GM12878 (cell line): ENCODE measurements at regions not wholly inside any gene's neighbourhood (a gene's known extent, or its start where the extent isn't known, plus 50 kb on each side); places are given as distances from the start of the nearest gene placed in this dataset.

Experiments used
- ATAC-seq: fragments of 200-7000 bp; cut with Tn5 transposase; 3 replicates; pipeline ENCODE4 v1.9.1; 2020; ENCODE audit warnings: mild to moderate bottlenecking, moderate library complexity
- BruUV-seq: library from RNA; stranded (reverse); fragments of 400-500 nt; replicated peaks from 2 replicates; lab custom pipeline; 2021; lab: Mats Ljungman, UMichigan
- CTCF ChIA-PET: fragments of 300-600 bp; sonication (Branson Sonifier 250); formaldehyde crosslinking; extraction: SDS; loops from one replicate; lab custom pipeline; 2021; ENCODE audit warnings: inconsistent platforms; lab: Yijun Ruan, JAX
- POLR2A ChIA-PET: fragments of 350-600 bp; formaldehyde crosslinking; extraction: SDS; loops from one replicate; lab custom pipeline; 2021; ENCODE audit warnings: inconsistent platforms; lab: Charles Lee
- RAD21 ChIA-PET: fragments of 300-600 bp; sonication (Branson Sonifier 250); formaldehyde crosslinking; loops from one replicate; lab custom pipeline; 2023; ENCODE audit warnings: antibody characterized with exemption; ENCODE audit not compliant: unreplicated experiment; lab: Charles Lee
- SMC1A ChIA-PET: fragments of 300-600 bp; sonication (Branson Sonifier 250); formaldehyde crosslinking; loops from one replicate; lab custom pipeline; 2023; ENCODE audit not compliant: unreplicated experiment, uncharacterized antibody; lab: Charles Lee
- DNase-seq: peaks from one replicate; pipeline ENCODE4 v3.0.0-alpha.2; 2011; ENCODE audit warnings: low read depth, low spot score
- FAIRE-seq: peaks from 3 replicates; lab custom pipeline; 2011; peaks lifted over from hg19 to GRCh38; lab: Jason Lieb, UNC
- H2AFZ ChIP-seq: 2 replicates; pipeline ENCODE4 v1.6.0; 2011; ENCODE audit warnings: low read depth, low read length, control low read depth; ENCODE audit not compliant: control insufficient read depth
- H3K27ac ChIP-seq: 2 replicates; pipeline ENCODE4 v1.5.1; 2011; ENCODE audit warnings: control low read depth; ENCODE audit not compliant: control insufficient read depth, insufficient read depth
- H3K27me3 ChIP-seq, 2 experiments: replicated peaks in 1 of 2; 2 replicates each; pipeline versions ENCODE4 v1.6.0 to v1.6.1; 2011; ENCODE audit warnings: low read length in 1 of 2; ENCODE audit not compliant: control insufficient read depth in 2 of 2, insufficient read depth in 2 of 2
- H3K36me3 ChIP-seq, 2 experiments: 2 replicates each; pipeline ENCODE4 v1.5.1; 2011; ENCODE audit warnings: low read length in 1 of 2; ENCODE audit not compliant: control insufficient read depth in 2 of 2, insufficient read depth in 2 of 2
- H3K4me1 ChIP-seq: 2 replicates; pipeline ENCODE4 v1.6.1; 2011; ENCODE audit warnings: mild to moderate bottlenecking, low read length, moderate library complexity, mixed read lengths; ENCODE audit not compliant: control insufficient read depth, insufficient read depth
- H3K4me2 ChIP-seq: 2 replicates; pipeline ENCODE4 v1.6.0; 2011; ENCODE audit warnings: control low read depth; ENCODE audit not compliant: control insufficient read depth, insufficient read depth
- H3K4me3 ChIP-seq: fragments of 200-600 bp; sonication (generic); 2 replicates; pipeline ENCODE4 v1.5.1; 2016
- H3K79me2 ChIP-seq: 2 replicates; pipeline ENCODE4 v1.6.0; 2011; ENCODE audit warnings: low read length; ENCODE audit not compliant: control insufficient read depth, insufficient read depth
- H3K9ac ChIP-seq: 2 replicates; pipeline ENCODE4 v1.8.0; 2011; ENCODE audit warnings: low read length, control low read depth, mixed read lengths; ENCODE audit not compliant: control insufficient read depth, insufficient read depth
- H3K9me3 ChIP-seq: replicated peaks from 3 replicates; pipeline ENCODE4 v1.5.1; 2011; ENCODE audit warnings: mild to moderate bottlenecking, low read length; ENCODE audit not compliant: control insufficient read depth, insufficient read depth
- H4K20me1 ChIP-seq: 2 replicates; pipeline ENCODE4 v1.6.0; 2011; ENCODE audit not compliant: control insufficient read depth, insufficient read depth
- EED ChIP-seq: sonication (generic); IDR thresholded peaks from 2 replicates; pipeline ENCODE4 v1.6.1; 2016; ENCODE audit warnings: antibody characterized with exemption, low read depth
- FOXK2 ChIP-seq: fragments of 450-650 bp; IDR thresholded peaks from 2 replicates; pipeline ENCODE4 v1.6.1; 2017; ENCODE audit warnings: mild to moderate bottlenecking, moderate library complexity
- IRF3 ChIP-seq: fragments of 450-650 bp; IDR thresholded peaks from 2 replicates; pipeline ENCODE4 v1.6.1; 2014; ENCODE audit warnings: mild to moderate bottlenecking
- MYB ChIP-seq: fragments of 150-350 bp; IDR thresholded peaks from 2 replicates; pipeline ENCODE4 v1.6.1; 2014; ENCODE audit warnings: mild to moderate bottlenecking, low read depth, low read length, borderline replicate concordance
- NBN ChIP-seq: fragments of 450-650 bp; IDR thresholded peaks from 2 replicates; pipeline ENCODE4 v1.6.1; 2016
- NFIC ChIP-seq: IDR thresholded peaks from 2 replicates; pipeline ENCODE4 v1.6.1; 2012; ENCODE audit warnings: low read depth, mild to moderate bottlenecking, inconsistent platforms, low read length, moderate library complexity
- NRF1 ChIP-seq: conservative IDR thresholded peaks from 2 replicates; pipeline ENCODE4 v1.6.1; 2011; ENCODE audit warnings: mild to moderate bottlenecking, low read depth, low read length, improper control_type of control experiment
- PAX8 ChIP-seq: fragments of 450-650 bp; IDR thresholded peaks from 2 replicates; pipeline ENCODE4 v1.6.1; 2017; ENCODE audit warnings: mild to moderate bottlenecking, moderate library complexity
- PML ChIP-seq: IDR thresholded peaks from 2 replicates; pipeline ENCODE4 v1.6.1; 2012; ENCODE audit warnings: low read length, inconsistent platforms
- POLR2AphosphoS2 ChIP-seq: IDR thresholded peaks from 2 replicates; pipeline ENCODE4 v1.6.1; 2011; ENCODE audit warnings: low read depth, mild to moderate bottlenecking, low read length, improper control_type of control experiment, moderate library complexity
- RB1 ChIP-seq: fragments of 450-650 bp; formaldehyde crosslinking; IDR thresholded peaks from 2 replicates; pipeline ENCODE4 v1.6.1; 2017; ENCODE audit warnings: mild to moderate bottlenecking, borderline replicate concordance
- RFX5 ChIP-seq: IDR thresholded peaks from 2 replicates; pipeline ENCODE4 v1.6.1; 2011; ENCODE audit warnings: low read depth, low read length, improper control_type of control experiment
- STAT1 ChIP-seq: fragments of 450-650 bp; conservative IDR thresholded peaks from 2 replicates; pipeline ENCODE4 v1.6.1; 2014; ENCODE audit warnings: antibody characterized with exemption, mild to moderate bottlenecking
- YY1 ChIP-seq: IDR thresholded peaks from 2 replicates; pipeline ENCODE4 v1.6.1; 2011; ENCODE audit warnings: low read depth, mild to moderate bottlenecking, low read length
- ZNF207 ChIP-seq: fragments of 450-650 bp; IDR thresholded peaks from 2 replicates; pipeline ENCODE4 v1.6.1; 2014; ENCODE audit warnings: antibody characterized with exemption, mild to moderate bottlenecking, borderline replicate concordance
- ZZZ3 ChIP-seq: IDR thresholded peaks from 2 replicates; pipeline ENCODE4 v1.6.1; 2011; ENCODE audit warnings: low read depth; ENCODE audit not compliant: control insufficient read depth, insufficient read length
- WGBS: methylation state at CpG from one replicate; pipeline ENCODE4 v1.1.6; 2016; ENCODE audit warnings: low lambda C conversion rate; ENCODE audit not compliant: insufficient replicate concordance, insufficient coverage; ENCODE audit errors: missing lambda C conversion rate; 5-methylcytosine and 5-hydroxymethylcytosine counted together
- in situ Hi-C: fragments of 300-500 bp; cut with MboI; formaldehyde crosslinking; loops from 9 replicates; pipeline ENCODE4 v1.14.3; 2018; ENCODE audit warnings: mixed read lengths
- intact Hi-C: fragments of 100-400 bp; cut with micrococcal nuclease; formaldehyde crosslinking; loops from one replicate; pipeline ENCODE4 v1.14.2; 2022; ENCODE audit not compliant: unreplicated experiment
- TF ChIP-seq, protein P1 (sequence below): fragments of 450-650 bp; formaldehyde crosslinking; IDR thresholded peaks from 2 replicates; pipeline ENCODE4 v1.5.0; 2022; ENCODE audit warnings: mild to moderate bottlenecking, missing genetic modification characterization

- intact Hi-C loops (no loop called here), in situ Hi-C loops (no loop called here)
- no peak for TF ChIP-seq ZNF207
- TF ChIP-seq RB1: no peak
- Histone ChIP-seq H3K4me2 (no peak overlapping the region), H3K4me3 (no peak overlapping the region), H3K4me1 (no peaks in the 10 kb centered on the region), H3K27ac (no peak overlapping the region), H4K20me1 (no peaks in the 10 kb centered on the region), H3K36me3 (no peaks in the 10 kb centered on the region), H3K9ac (no peak overlapping the region), H3K79me2 (no peaks in the 10 kb centered on the region), H2AFZ (no peak overlapping the region), H3K9me3 (no peaks in the 10 kb centered on the region), H3K27me3 (no peaks in the 10 kb centered on the region; a peak in 4 of 4 replicates)
- ChIA-PET POLR2A (no interaction called here), SMC1A (no interaction called here), CTCF (interaction anchor here (0.8 kb wide), 1 partner anchor 29 kb away, joined by 4 read pairs; no protein-coding TSS in a partner anchor), RAD21 (no interaction called here)
- ATAC-seq (no peak), DNase-seq (no peak), FAIRE-seq (no peak)
- WGBS: 6% methylated on average over 7 of the region's 7 CpGs
- BruUV-seq: no TSS peak
Measured at GRCh38 chr2:45258311-45258710, 249.1 kb upstream of the SIX2 start.

GRCh38 chr2:45257820-45258219 lies 248.6 kb upstream of the SIX2 start:
- Histone ChIP-seq H3K79me2 (no peaks in the 10 kb centered on the region), H3K27ac (no peak overlapping the region), H3K4me3 (no peak overlapping the region), H2AFZ (no peak overlapping the region), H3K4me2 (no peak overlapping the region), H3K36me3 (no peaks in the 10 kb centered on the region), H3K27me3 (no peaks in the 10 kb centered on the region; a peak in 4 of 4 replicates), H4K20me1 (no peaks in the 10 kb centered on the region), H3K9ac (no peak overlapping the region), H3K4me1 (no peaks in the 10 kb centered on the region), H3K9me3 (no peaks in the 10 kb centered on the region)
- DNase-seq (no peak), FAIRE-seq (no peak), ATAC-seq (no peak)
- CTCF ChIA-PET: interaction anchor here (0.8 kb wide), 1 partner anchor 29 kb away, joined by 4 read pairs; no protein-coding TSS in a partner anchor
- POLR2A ChIA-PET: no interaction called here
- RAD21 ChIA-PET: no interaction called here
- 35% methylated on average over 11 of the region's 11 CpGs for WGBS
- in situ Hi-C loops (no loop called here), intact Hi-C loops (no loop called here)
- no TSS peak for BruUV-seq
- SMC1A ChIA-PET: no interaction called here
- TF ChIP-seq PAX8: no peak
- TF ChIP-seq FOXK2: no peak
- no peak for TF ChIP-seq NFIC
- no peak for TF ChIP-seq NBN
- no peak for TF ChIP-seq POLR2AphosphoS2
- TF ChIP-seq, protein P1, sequence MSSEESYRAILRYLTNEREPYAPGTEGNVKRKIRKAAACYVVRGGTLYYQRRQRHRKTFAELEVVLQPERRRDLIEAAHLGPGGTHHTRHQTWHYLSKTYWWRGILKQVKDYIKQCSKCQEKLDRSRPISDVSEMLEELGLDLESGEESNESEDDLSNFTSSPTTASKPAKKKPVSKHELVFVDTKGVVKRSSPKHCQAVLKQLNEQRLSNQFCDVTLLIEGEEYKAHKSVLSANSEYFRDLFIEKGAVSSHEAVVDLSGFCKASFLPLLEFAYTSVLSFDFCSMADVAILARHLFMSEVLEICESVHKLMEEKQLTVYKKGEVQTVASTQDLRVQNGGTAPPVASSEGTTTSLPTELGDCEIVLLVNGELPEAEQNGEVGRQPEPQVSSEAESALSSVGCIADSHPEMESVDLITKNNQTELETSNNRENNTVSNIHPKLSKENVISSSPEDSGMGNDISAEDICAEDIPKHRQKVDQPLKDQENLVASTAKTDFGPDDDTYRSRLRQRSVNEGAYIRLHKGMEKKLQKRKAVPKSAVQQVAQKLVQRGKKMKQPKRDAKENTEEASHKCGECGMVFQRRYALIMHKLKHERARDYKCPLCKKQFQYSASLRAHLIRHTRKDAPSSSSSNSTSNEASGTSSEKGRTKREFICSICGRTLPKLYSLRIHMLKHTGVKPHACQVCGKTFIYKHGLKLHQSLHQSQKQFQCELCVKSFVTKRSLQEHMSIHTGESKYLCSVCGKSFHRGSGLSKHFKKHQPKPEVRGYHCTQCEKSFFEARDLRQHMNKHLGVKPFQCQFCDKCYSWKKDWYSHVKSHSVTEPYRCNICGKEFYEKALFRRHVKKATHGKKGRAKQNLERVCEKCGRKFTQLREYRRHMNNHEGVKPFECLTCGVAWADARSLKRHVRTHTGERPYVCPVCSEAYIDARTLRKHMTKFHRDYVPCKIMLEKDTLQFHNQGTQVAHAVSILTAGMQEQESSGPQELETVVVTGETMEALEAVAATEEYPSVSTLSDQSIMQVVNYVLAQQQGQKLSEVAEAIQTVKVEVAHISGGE: no peak
- no peak for TF ChIP-seq IRF3
- TF ChIP-seq STAT1: no peak
- no peak for TF ChIP-seq RFX5
- TF ChIP-seq ZZZ3: no peak
- TF ChIP-seq PML: no peak
- no peak for TF ChIP-seq EED
- no peak for TF ChIP-seq NRF1
- no peak for TF ChIP-seq MYB
- no peak for TF ChIP-seq YY1
